NCI-H82 treated with DMSO at 0.1 percent for 48 hours (cell line): ENCODE measurements at regions not wholly inside any gene's neighbourhood (a gene's known extent, or its start where the extent isn't known, plus 50 kb on each side); places are given as distances from the start of the nearest gene placed in this dataset.
A peak's percentile ranks its signal among the peaks of the same experiment; 100 is the strongest.

Experiments
- DNase-seq: peaks from one replicate; lab custom pipeline; 2025; ENCODE audit not compliant: unreplicated experiment; lab: John Stamatoyannopoulos, UW

GRCh38 chr2:160672211-160672610 is 178.6 kb upstream of the RBMS1 start:
- DNase-seq, result no peak

DNA sequence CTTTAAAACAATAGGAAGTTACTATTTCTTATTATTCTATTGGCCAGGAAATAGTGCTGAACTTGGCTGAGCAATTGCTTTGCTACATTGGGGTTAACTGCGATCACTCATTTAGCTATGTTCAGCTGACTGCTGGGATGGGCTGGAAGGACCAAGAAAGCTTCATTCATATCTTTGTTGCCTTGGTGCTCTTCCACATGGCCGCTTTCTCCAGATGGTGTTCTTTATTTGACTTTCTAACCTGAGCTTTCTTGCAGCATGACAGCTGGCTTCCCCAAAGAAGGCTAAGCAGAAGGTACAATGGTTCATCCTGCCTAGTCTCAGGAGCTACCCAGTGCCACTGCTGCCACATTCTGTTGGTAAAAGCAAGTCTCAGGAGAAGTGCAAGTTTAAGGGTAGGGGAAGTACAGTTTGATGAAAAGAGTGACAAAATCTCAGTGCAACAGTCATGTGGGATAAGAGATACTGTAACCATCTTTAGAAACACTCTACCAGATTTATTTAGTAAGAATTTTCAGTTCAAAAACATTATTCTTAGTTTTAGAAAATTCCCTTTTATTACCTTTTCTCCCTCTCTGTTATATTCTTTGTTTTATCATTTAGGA is 180.6 kb upstream of the RBMS1 start:
- DNase-seq, result no peak

DNA sequence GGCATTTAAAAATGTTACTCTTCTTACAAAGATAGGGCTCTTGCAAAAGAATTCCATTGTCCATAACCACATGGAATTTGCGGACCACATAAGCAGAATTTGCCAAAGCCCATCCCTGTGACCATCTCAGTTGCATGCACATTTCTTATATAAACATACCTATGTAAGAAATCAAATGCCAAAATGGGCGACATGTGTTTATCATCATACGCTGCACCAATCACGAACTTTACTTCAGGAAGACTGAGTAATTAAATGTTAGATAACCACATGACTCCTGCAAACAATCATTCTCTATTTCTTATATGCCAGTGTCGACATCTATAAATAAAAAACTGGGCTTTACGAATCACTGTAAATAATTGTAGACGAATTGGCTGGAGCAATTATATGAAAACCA is 186.1 kb upstream of the RBMS1 start:
- DNase-seq, result no peak

DNA sequence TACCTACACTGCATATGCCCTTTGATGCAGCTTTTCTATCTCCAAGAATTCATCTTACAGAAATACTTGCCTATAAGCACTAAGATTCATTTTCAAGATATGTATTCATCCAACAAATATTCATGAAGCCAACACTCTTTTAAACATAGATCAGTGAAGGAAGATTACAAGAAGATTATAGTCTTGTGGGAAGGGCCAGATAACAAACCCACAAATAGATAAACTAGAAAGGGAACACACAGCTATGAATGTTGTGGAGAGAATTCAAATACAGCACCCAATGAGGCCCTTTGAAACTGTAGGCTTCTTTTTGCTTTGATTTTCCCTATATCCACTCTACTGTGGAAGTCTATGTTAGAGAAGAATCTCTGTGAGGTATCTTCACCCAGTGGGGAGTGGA is 186.7 kb upstream of the RBMS1 start:
- no peak for DNase-seq

DNA sequence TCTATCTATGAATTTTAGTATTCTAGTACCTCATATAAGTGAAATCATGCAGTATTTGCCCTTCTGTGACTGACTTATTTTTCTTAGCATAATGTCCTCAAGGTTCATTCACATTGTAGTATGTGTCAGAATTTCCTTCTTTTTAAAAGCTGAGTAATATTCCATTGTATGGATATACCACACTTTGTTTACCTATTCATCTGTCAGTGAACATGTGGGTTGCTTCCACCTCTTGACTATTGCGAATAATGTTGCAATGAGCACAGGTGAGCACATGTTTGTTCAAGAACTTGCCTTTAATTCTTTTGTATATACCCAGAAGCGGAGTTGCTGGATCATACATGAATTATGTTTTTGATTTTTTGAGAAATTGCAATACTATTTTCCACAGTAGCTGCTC is 187.4 kb upstream of the RBMS1 start:
- no peak for DNase-seq

GRCh38 chr2:160683206-160683605 is 189.6 kb upstream of the RBMS1 start:
- DNase-seq, result no peak

GRCh38 chr2:160687629-160688028 is 194.0 kb upstream of the RBMS1 start:
- no peak for DNase-seq

GRCh38 chr2:160689441-160689840 is 195.8 kb upstream of the RBMS1 start:
- no peak for DNase-seq

DNA sequence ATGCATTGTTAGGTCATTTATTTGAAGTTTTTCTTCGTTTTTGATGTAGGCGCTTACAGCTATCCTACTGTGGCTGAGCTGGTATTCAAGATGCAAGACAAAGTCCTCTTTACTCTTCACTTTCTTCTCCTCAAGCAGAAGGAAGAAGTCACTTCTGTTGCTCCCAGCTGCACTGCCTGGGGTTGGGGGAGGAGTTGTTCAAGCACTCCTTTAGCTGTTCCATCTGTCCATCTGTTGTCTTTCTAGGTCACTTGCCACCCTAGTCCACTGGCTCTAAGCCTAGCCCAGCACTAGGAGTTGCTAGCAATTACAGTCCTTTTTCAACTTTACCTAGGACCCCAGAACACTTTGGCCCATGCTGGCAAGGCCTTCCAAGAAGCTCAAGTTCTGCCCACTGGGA is 200.6 kb upstream of the RBMS1 start:
- peak; percentile 5 for DNase-seq

GRCh38 chr2:160694631-160695030 is 201.0 kb upstream of the RBMS1 start:
- no peak for DNase-seq

DNA sequence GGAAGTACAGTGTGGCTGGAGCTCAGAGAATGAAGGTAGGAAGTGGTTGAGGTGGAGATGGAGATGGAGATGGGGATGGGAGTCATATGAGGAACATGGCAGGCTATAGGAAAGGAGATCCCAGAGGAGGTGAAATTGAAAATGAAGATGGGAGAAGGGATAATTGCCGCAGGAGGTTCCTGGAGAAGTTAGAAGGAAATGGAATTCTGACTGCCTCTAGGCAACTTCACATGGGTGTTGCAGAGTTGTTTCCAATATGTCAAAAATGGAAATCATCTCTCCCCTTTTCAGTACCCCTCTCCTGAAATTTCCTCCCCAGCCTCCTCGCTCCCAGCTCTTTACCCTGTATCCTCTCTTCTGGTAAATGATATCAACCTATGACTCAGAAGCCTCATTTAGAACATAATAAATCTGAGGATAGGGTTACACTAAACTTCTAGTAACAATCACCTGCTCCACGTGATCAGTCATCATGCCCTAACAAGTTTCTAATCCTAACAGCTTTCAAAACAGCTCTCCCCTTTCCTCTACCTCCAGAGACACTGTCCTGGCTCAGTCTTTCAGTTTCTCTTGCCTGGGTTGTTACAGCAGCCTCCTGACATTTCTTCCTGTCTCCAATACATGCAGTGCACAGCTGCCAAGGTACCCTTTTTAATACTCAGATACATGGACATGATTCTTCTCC is 201.9 kb upstream of the RBMS1 start:
- no peak for DNase-seq

DNA sequence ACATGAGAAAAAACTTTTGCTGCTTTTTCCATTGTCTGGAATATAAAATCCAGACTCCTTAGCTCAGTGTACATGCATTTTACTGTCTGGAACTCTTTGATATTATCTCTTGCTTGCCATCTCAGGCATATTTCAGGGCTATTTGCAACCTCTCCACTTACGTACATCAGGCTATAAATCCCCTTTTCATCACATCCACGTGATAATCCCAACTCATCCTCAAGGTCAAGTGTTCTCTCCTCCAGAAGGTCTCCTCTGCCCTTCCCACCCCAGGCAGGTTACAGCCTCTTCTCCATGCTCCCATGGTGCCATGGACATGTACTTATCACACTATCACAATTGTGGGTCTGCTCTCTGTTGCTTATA is 202.5 kb upstream of the RBMS1 start:
- no peak for DNase-seq

DNA sequence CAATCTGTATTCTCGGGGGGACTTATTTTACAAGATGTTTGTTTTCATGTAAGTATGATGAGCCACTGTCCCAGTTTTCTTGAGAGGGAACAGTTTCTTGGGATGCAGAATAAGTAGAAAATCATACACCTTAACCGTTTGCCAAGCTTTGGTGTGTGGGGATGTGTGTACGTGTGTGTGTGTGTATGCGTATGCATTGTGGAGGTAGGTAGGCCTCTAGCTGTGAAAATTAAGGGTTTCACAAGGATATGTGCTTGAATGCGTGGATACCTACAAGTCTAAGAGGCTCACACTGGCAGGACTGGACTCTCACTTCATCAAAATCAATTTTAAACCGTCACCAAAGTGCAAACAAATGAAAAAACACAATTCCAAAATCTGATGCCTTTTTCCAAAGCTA is 204.2 kb upstream of the RBMS1 start:
- no peak for DNase-seq

GRCh38 chr2:160700021-160700814 is 206.6 kb upstream of the RBMS1 start:
- DNase-seq, result no peak

- no peak for DNase-seq
Measured at GRCh38 chr2:160701822-160702221, 208.2 kb upstream of the RBMS1 start.

DNA sequence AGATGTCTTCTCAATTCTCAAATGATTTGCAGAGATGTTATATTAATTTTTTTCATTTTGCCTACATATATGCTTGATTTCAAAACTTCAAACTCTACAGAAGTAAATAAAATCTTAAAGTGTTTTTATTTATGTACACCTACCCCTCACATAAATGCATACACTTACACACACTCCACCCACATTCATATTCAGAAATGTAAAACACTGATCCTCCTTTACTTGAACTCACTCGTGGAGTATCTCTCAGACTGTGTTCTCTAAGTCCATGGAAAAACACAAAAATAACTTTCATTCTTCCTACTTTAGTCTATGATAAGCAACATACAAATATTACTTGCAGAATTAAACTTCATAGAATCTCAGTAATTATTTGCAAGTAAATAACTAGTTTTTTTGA is 209.1 kb upstream of the RBMS1 start:
- no peak for DNase-seq

GRCh38 chr2:160703648-160704585 is 210.3 kb upstream of the RBMS1 start:
- DNase-seq, result no peak

- no peak for DNase-seq
Measured at GRCh38 chr2:160715428-160715827, 221.8 kb upstream of the RBMS1 start.

DNA sequence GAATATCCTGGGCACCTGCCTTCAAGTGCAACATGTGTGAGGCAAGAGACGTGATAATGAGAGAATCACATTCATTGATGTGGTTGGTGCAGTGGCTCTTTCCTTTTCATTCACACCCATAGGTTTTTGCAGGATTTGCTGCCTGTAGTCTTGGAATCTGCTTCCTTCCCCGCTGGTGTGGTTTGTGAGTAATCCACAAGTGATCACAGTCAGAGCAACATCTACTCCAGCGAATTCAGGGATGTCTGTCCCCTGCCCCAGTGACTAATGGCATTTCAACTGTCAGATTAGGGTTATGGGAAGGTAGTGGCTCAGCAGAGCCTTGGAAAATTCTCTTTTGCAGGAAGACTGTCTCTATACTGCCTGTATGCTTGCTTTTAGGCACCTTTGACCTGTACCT is 225.5 kb upstream of the RBMS1 start:
- DNase-seq, result no peak

GRCh38 chr2:160720098-160720497 is 226.5 kb upstream of the RBMS1 start:
- DNase-seq, result no peak
